PC-9 (cell line): ENCODE measurements at regions not wholly inside any gene's neighbourhood (a gene's known extent, or its start where the extent isn't known, plus 50 kb on each side); places are given as distances from the start of the nearest gene placed in this dataset.

ENCODE experiments used
- CTCF ChIP-seq: fragments of 200-600 bp; sonication (generic); conservative IDR thresholded peaks from 2 replicates; pipeline ENCODE4 v1.6.1; 2017; ENCODE audit warnings: mixed run types, antibody characterized with exemption, mild to moderate bottlenecking, moderate library complexity
- EZH2 ChIP-seq: fragments of 200-600 bp; sonication (generic); IDR thresholded peaks from 2 replicates; pipeline ENCODE4 v1.8.0; 2017; ENCODE audit warnings: antibody characterized with exemption, low read depth

GRCh38 chr5:82597437-82597836 lies 319.3 kb upstream of the RPS23 start:
- TF ChIP-seq CTCF (no peak), EZH2 (no peak)
